Osteoblast (primary cell): ENCODE measurements at regions not wholly inside any gene's neighbourhood (a gene's known extent, or its start where the extent isn't known, plus 50 kb on each side); places are given as distances from the start of the nearest gene placed in this dataset.

ENCODE experiments used
- DNase-seq: peaks from one replicate; pipeline ENCODE4 v3.0.0; 2011; ENCODE audit warnings: low spot score, mixed read lengths; ENCODE audit not compliant: insufficient read length; ENCODE audit errors: missing footprints
- H2AFZ ChIP-seq: 2 replicates; pipeline ENCODE4 v1.6.0; 2011; ENCODE audit warnings: mild to moderate bottlenecking, low read length
- H3K27ac ChIP-seq: 2 replicates; pipeline ENCODE4 v1.5.1; 2011; ENCODE audit warnings: mild to moderate bottlenecking, low read depth, low read length, moderate library complexity
- H3K27me3 ChIP-seq: 2 replicates; pipeline ENCODE4 v1.6.0; 2012; ENCODE audit warnings: mild to moderate bottlenecking, control low read depth, inconsistent platforms, low read length, moderate library complexity; ENCODE audit not compliant: insufficient read depth
- H3K36me3 ChIP-seq: 2 replicates; pipeline ENCODE4 v1.5.1; 2011; ENCODE audit warnings: mild to moderate bottlenecking, low read length, control low read depth, moderate library complexity; ENCODE audit not compliant: insufficient read depth
- H3K4me1 ChIP-seq: 2 replicates; pipeline ENCODE4 v1.5.1; 2011; ENCODE audit warnings: mild to moderate bottlenecking, low read length, control low read depth, moderate library complexity; ENCODE audit not compliant: insufficient read depth
- H3K4me2 ChIP-seq: 2 replicates; pipeline ENCODE4 v1.6.0; 2011; ENCODE audit warnings: mild to moderate bottlenecking, low read length; ENCODE audit not compliant: insufficient read depth
- H3K4me3 ChIP-seq: fragments of 200-600 bp; sonication (generic); 3 replicates; pipeline ENCODE4 v1.5.1; 2012; ENCODE audit warnings: mild to moderate bottlenecking, low read length, inconsistent platforms; ENCODE audit not compliant: insufficient read depth
- H3K79me2 ChIP-seq: 2 replicates; pipeline ENCODE4 v1.6.0; 2012; ENCODE audit warnings: mild to moderate bottlenecking, low read length, control low read depth, inconsistent platforms; ENCODE audit not compliant: insufficient read depth
- H3K9me3 ChIP-seq: 2 replicates; pipeline ENCODE4 v1.5.1; 2011; ENCODE audit warnings: low read depth, low read length, control low read depth
- H4K20me1 ChIP-seq: 2 replicates; pipeline ENCODE4 v1.6.0; 2012; ENCODE audit warnings: mild to moderate bottlenecking, low read length, control low read depth; ENCODE audit not compliant: insufficient read depth
- TF ChIP-seq, protein P1 (sequence below): IDR thresholded peaks from 2 replicates; pipeline ENCODE4 v1.5.1; 2011; ENCODE audit warnings: mild to moderate bottlenecking, low read depth, low read length, moderate library complexity; ENCODE audit errors: extremely low read depth

- Histone ChIP-seq H3K27ac (no peak overlapping the region), H4K20me1 (no peaks in the 10 kb centered on the region), H3K4me3 (no peak overlapping the region), H3K27me3 (no peaks in the 10 kb centered on the region), H3K79me2 (no peaks in the 10 kb centered on the region), H2AFZ (no peak overlapping the region), H3K36me3 (no peaks in the 10 kb centered on the region), H3K4me1 (no peaks in the 10 kb centered on the region), H3K4me2 (no peak overlapping the region), H3K9me3 (no peaks in the 10 kb centered on the region)
- no peak for DNase-seq
- TF ChIP-seq, protein P1, sequence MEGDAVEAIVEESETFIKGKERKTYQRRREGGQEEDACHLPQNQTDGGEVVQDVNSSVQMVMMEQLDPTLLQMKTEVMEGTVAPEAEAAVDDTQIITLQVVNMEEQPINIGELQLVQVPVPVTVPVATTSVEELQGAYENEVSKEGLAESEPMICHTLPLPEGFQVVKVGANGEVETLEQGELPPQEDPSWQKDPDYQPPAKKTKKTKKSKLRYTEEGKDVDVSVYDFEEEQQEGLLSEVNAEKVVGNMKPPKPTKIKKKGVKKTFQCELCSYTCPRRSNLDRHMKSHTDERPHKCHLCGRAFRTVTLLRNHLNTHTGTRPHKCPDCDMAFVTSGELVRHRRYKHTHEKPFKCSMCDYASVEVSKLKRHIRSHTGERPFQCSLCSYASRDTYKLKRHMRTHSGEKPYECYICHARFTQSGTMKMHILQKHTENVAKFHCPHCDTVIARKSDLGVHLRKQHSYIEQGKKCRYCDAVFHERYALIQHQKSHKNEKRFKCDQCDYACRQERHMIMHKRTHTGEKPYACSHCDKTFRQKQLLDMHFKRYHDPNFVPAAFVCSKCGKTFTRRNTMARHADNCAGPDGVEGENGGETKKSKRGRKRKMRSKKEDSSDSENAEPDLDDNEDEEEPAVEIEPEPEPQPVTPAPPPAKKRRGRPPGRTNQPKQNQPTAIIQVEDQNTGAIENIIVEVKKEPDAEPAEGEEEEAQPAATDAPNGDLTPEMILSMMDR, result no peak
These were observed 409.9 kb upstream of the SGCG start for GRCh38 chr13:22770891-22771290.

DNA sequence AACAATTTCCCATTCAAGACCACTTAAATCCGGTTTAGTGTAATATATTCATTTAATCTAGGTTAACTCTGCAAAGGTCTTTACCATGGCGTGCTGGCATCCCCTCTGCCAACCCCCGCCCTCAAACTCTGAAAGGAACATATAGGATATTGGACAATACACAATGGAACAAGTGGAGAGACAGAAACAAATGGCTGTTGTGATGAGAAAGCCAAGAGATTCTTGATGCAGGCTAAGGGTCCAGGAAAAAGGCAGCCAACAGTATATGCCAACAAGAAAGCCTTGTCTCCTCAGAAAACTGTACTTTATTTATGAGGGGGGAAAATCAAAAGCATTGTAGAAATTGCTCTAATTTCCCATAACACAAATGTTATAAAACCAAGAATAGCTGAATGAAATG lies 407.3 kb upstream of the SGCG start:
- Histone ChIP-seq H3K4me2 (no peak overlapping the region), H3K27ac (no peak overlapping the region), H3K4me3 (no peak overlapping the region), H4K20me1 (no peaks in the 10 kb centered on the region), H3K79me2 (no peaks in the 10 kb centered on the region), H3K36me3 (no peaks in the 10 kb centered on the region), H3K27me3 (no peaks in the 10 kb centered on the region), H2AFZ (no peak overlapping the region), H3K9me3 (no peaks in the 10 kb centered on the region), H3K4me1 (no peaks in the 10 kb centered on the region)
- TF ChIP-seq, protein P1, result no peak
- DNase-seq, result no peak

DNA sequence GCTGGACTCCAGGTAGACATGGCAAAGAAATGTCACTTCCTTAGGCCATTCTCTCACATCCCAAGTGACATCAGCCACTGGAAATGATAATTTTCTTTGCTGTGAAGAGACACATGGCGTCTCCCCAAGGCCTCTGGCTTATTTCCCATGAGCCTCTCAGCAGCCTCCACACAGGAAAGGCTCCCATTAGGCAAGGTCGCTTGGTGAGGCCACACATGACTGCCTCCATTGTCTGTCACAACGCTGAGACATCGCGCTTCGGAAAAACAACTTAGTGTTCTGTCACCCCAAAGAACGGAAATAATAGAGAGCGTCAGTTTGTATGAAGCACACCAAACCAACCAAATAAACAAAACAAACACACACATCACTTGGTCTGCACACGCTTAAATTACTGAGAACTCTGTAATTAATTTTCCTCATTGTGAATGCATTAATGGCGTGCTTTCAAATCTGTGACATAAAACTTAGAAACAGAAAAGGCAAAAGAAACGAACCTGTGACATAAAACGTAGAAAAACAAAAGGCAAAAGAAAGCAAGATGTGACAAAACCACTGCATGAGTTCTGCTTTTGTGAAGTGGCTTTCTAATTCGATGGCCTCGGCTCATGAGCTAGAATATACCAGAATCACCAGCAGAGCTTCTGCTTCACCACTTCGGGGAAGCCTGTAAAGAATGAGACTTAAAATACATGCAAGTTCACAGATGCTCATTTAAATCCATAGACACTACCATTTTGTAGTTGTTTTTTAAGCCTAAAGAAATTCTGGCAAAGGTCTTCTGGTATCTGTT lies 404.2 kb upstream of the SGCG start:
- no peaks in the 10 kb centered on the region for H3K27me3 ChIP-seq
- H2AFZ ChIP-seq, result no peak overlapping the region
- H3K27ac ChIP-seq, result no peak overlapping the region
- H3K4me1 ChIP-seq, result no peaks in the 10 kb centered on the region
- no peak overlapping the region for H3K4me3 ChIP-seq
- no peaks in the 10 kb centered on the region for H4K20me1 ChIP-seq
- H3K36me3 ChIP-seq, result no peaks in the 10 kb centered on the region
- no peak for DNase-seq
- no peaks in the 10 kb centered on the region for H3K79me2 ChIP-seq
- H3K9me3 ChIP-seq, result no peaks in the 10 kb centered on the region
- H3K4me2 ChIP-seq, result no peak overlapping the region
- TF ChIP-seq, protein P1, result no peak

GRCh38 chr13:22777207-22777606 lies 403.6 kb upstream of the SGCG start:
- no peak overlapping the region for H3K4me3 ChIP-seq
- H3K79me2 ChIP-seq, result no peaks in the 10 kb centered on the region
- no peaks in the 10 kb centered on the region for H3K9me3 ChIP-seq
- H4K20me1 ChIP-seq, result no peaks in the 10 kb centered on the region
- H3K4me1 ChIP-seq, result no peaks in the 10 kb centered on the region
- H2AFZ ChIP-seq, result no peak overlapping the region
- no peaks in the 10 kb centered on the region for H3K36me3 ChIP-seq
- H3K4me2 ChIP-seq, result no peak overlapping the region
- TF ChIP-seq, protein P1, result no peak
- no peak for DNase-seq
- no peaks in the 10 kb centered on the region for H3K27me3 ChIP-seq
- H3K27ac ChIP-seq, result no peak overlapping the region
